Osteocyte (in vitro differentiated cells): ENCODE measurements at regions not wholly inside any gene's neighbourhood (a gene's known extent, or its start where the extent isn't known, plus 50 kb on each side); places are given as distances from the start of the nearest gene placed in this dataset.

Experiments used
- DNase-seq: peaks from one replicate; pipeline ENCODE4 v3.0.0; 2021; ENCODE audit warnings: mixed read lengths; ENCODE audit not compliant: unreplicated experiment; ENCODE audit errors: extremely low spot score
- H3K27ac Mint-ChIP-seq: one replicate; pipeline ENCODE4 v1.8.0; 2021; ENCODE audit warnings: mild to moderate bottlenecking, mixed read lengths; ENCODE audit not compliant: unreplicated experiment
- H3K27me3 Mint-ChIP-seq: one replicate; pipeline ENCODE4 v1.8.0; 2021; ENCODE audit warnings: mixed read lengths; ENCODE audit not compliant: unreplicated experiment
- H3K36me3 Mint-ChIP-seq: one replicate; pipeline ENCODE4 v1.8.0; 2021; ENCODE audit warnings: mixed read lengths; ENCODE audit not compliant: unreplicated experiment
- H3K4me1 Mint-ChIP-seq: one replicate; pipeline ENCODE4 v1.8.0; 2021; ENCODE audit warnings: mixed read lengths; ENCODE audit not compliant: unreplicated experiment
- H3K4me3 Mint-ChIP-seq: one replicate; pipeline ENCODE4 v1.8.0; 2021; ENCODE audit warnings: mild to moderate bottlenecking, moderate library complexity, mixed read lengths; ENCODE audit not compliant: unreplicated experiment
- H3K9me3 Mint-ChIP-seq: one replicate; pipeline ENCODE4 v1.8.0; 2021; ENCODE audit warnings: mixed read lengths; ENCODE audit not compliant: unreplicated experiment
- TF ChIP-seq, protein P1 (sequence below): fragments of 200-600 bp; sonication (generic); IDR thresholded peaks from 2 replicates; pipeline ENCODE4 v1.5.0; 2021; ENCODE audit warnings: antibody characterized with exemption, mild to moderate bottlenecking, moderate library complexity

DNA sequence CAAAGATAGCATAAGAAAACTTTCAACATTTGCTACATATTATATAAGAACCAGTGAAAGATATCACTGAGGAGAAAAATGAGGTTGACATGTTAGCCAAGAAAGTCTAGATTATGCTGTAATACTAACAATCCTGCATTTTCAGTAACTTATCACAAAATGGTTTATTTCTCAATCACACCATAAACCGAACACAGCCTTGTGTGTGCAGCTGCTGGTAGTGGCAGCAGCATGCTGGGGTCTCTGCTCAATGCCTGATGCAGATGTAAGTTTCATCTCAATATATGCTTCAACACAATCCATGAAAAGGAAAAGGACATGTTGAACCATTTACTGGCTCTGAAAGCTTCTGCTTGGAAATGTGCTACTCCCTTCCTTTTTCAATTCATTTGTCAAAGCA lies 376.3 kb downstream of the GPD2 start:
- H3K27ac Mint-ChIP-seq: no peak overlapping the region

GRCh38 chr2:156817430-156817829 lies 381.3 kb downstream of the GPD2 start:
- no peaks in the 10 kb centered on the region for H3K4me1 Mint-ChIP-seq
- no peak overlapping the region for H3K27ac Mint-ChIP-seq
- TF ChIP-seq, protein P1, sequence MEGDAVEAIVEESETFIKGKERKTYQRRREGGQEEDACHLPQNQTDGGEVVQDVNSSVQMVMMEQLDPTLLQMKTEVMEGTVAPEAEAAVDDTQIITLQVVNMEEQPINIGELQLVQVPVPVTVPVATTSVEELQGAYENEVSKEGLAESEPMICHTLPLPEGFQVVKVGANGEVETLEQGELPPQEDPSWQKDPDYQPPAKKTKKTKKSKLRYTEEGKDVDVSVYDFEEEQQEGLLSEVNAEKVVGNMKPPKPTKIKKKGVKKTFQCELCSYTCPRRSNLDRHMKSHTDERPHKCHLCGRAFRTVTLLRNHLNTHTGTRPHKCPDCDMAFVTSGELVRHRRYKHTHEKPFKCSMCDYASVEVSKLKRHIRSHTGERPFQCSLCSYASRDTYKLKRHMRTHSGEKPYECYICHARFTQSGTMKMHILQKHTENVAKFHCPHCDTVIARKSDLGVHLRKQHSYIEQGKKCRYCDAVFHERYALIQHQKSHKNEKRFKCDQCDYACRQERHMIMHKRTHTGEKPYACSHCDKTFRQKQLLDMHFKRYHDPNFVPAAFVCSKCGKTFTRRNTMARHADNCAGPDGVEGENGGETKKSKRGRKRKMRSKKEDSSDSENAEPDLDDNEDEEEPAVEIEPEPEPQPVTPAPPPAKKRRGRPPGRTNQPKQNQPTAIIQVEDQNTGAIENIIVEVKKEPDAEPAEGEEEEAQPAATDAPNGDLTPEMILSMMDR: no peak
- H3K27me3 Mint-ChIP-seq: peaks cover 23% of the 10 kb centered on the region
- H3K36me3 Mint-ChIP-seq: no peaks in the 10 kb centered on the region
- no peak overlapping the region for H3K4me3 Mint-ChIP-seq
- DNase-seq: no peak
- H3K9me3 Mint-ChIP-seq: no peaks in the 10 kb centered on the region

More for the DNA sequence above, 376.3 kb downstream of the GPD2 start:
- H3K9me3 Mint-ChIP-seq: no peaks in the 10 kb centered on the region
- DNase-seq: no peak
- no peaks in the 10 kb centered on the region for H3K4me1 Mint-ChIP-seq
- H3K27me3 Mint-ChIP-seq: peaks cover 33% of the 10 kb centered on the region
- no peak overlapping the region for H3K4me3 Mint-ChIP-seq
- TF ChIP-seq, protein P1: no peak
- H3K36me3 Mint-ChIP-seq: no peaks in the 10 kb centered on the region

DNA sequence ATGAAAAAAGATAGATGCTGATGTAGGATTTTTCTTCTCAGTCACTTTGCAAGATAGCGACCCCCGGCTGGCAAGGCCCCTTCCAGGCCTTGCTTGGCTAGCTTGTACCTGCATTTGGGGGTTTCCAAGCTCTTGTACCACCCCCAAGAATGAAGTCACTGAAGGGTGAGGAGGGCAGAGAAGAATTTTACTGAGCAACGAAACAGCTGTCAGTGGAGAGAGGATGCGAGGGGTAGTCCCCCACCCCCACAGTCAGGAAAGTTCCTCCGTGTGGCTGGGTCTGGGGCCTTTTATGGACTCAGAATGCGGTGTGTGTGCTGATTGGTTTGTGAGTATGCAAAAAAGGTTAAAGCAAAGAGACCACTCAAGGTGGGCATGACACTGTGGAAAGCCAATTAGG lies 382.0 kb downstream of the GPD2 start:
- no peak for DNase-seq
- TF ChIP-seq, protein P1: no peak
- H3K27me3 Mint-ChIP-seq: peaks cover 23% of the 10 kb centered on the region
- H3K4me1 Mint-ChIP-seq: no peaks in the 10 kb centered on the region
- H3K4me3 Mint-ChIP-seq: no peak overlapping the region
- no peak overlapping the region for H3K27ac Mint-ChIP-seq
- H3K9me3 Mint-ChIP-seq: no peaks in the 10 kb centered on the region
- H3K36me3 Mint-ChIP-seq: no peaks in the 10 kb centered on the region

DNA sequence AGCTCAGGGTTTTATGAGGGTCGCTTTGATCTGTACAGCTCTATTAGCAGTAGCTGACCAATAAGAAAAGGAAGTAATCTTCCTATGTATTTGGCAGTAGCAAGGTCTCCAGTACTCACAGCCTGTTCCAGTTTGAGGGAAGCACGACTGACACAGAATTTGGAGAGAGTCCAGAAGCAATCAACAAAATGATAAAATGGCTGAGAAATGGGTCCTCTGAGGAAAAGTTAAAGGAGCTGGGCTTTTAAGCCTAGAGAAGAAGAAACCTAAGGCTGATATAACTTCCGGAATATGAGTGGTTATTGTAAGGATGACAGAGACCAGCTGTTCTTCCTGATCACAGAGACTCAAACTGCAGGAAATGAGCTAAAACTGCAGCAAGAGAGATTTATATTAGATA lies 382.8 kb downstream of the GPD2 start:
- DNase-seq: no peak
- TF ChIP-seq, protein P1: no peak
- no peak overlapping the region for H3K27ac Mint-ChIP-seq
- no peaks in the 10 kb centered on the region for H3K36me3 Mint-ChIP-seq
- no peaks in the 10 kb centered on the region for H3K9me3 Mint-ChIP-seq
- H3K4me3 Mint-ChIP-seq: no peak overlapping the region
- H3K4me1 Mint-ChIP-seq: no peaks in the 10 kb centered on the region
- peaks cover 23% of the 10 kb centered on the region for H3K27me3 Mint-ChIP-seq

- no peak for DNase-seq
- H3K9me3 Mint-ChIP-seq: no peaks in the 10 kb centered on the region
- TF ChIP-seq, protein P1: no peak
- H3K36me3 Mint-ChIP-seq: no peaks in the 10 kb centered on the region
- H3K4me3 Mint-ChIP-seq: no peak overlapping the region
- H3K27me3 Mint-ChIP-seq: peaks cover 12% of the 10 kb centered on the region
- H3K27ac Mint-ChIP-seq: no peak overlapping the region
- peaks cover 4% of the 10 kb centered on the region for H3K4me1 Mint-ChIP-seq
These were observed 390.3 kb downstream of the GPD2 start for GRCh38 chr2:156826341-156826933.
